ENCODE measurements at regions not wholly inside any gene's neighbourhood (a gene's known extent, or its start where the extent isn't known, plus 50 kb on each side); places are given as distances from the start of the nearest gene placed in this dataset.

- Histone ChIP-seq H3K4me3 (replicated peaks; ENCODE audit: insufficient read depth, low read length) (no peak overlapping the region), H3K27me3 (ENCODE audit: insufficient read depth, poor library complexity, severe bottlenecking) (no peaks in the 10 kb centered on the region), H3K27ac (replicated peaks) (no peak overlapping the region)
- no peak for DNase-seq (ENCODE audit: low read depth in 1 of 2, low spot score in 1 of 2)
- TF ChIP-seq POLR2AphosphoS5 (IDR thresholded peaks at IDR 0.05; ENCODE audit: low read depth) (no peak), GABPA (IDR thresholded peaks at IDR 0.05; ENCODE audit: low read depth) (no peak), SPI1 (IDR thresholded peaks at IDR 0.05; ENCODE audit: borderline replicate concordance, low read depth) (no peak)
- TF ChIP-seq, protein P1, sequence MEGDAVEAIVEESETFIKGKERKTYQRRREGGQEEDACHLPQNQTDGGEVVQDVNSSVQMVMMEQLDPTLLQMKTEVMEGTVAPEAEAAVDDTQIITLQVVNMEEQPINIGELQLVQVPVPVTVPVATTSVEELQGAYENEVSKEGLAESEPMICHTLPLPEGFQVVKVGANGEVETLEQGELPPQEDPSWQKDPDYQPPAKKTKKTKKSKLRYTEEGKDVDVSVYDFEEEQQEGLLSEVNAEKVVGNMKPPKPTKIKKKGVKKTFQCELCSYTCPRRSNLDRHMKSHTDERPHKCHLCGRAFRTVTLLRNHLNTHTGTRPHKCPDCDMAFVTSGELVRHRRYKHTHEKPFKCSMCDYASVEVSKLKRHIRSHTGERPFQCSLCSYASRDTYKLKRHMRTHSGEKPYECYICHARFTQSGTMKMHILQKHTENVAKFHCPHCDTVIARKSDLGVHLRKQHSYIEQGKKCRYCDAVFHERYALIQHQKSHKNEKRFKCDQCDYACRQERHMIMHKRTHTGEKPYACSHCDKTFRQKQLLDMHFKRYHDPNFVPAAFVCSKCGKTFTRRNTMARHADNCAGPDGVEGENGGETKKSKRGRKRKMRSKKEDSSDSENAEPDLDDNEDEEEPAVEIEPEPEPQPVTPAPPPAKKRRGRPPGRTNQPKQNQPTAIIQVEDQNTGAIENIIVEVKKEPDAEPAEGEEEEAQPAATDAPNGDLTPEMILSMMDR (IDR thresholded peaks at IDR 0.05; ENCODE audit: insufficient read depth, low read length) = no peak
- TF ChIP-seq, protein P2, sequence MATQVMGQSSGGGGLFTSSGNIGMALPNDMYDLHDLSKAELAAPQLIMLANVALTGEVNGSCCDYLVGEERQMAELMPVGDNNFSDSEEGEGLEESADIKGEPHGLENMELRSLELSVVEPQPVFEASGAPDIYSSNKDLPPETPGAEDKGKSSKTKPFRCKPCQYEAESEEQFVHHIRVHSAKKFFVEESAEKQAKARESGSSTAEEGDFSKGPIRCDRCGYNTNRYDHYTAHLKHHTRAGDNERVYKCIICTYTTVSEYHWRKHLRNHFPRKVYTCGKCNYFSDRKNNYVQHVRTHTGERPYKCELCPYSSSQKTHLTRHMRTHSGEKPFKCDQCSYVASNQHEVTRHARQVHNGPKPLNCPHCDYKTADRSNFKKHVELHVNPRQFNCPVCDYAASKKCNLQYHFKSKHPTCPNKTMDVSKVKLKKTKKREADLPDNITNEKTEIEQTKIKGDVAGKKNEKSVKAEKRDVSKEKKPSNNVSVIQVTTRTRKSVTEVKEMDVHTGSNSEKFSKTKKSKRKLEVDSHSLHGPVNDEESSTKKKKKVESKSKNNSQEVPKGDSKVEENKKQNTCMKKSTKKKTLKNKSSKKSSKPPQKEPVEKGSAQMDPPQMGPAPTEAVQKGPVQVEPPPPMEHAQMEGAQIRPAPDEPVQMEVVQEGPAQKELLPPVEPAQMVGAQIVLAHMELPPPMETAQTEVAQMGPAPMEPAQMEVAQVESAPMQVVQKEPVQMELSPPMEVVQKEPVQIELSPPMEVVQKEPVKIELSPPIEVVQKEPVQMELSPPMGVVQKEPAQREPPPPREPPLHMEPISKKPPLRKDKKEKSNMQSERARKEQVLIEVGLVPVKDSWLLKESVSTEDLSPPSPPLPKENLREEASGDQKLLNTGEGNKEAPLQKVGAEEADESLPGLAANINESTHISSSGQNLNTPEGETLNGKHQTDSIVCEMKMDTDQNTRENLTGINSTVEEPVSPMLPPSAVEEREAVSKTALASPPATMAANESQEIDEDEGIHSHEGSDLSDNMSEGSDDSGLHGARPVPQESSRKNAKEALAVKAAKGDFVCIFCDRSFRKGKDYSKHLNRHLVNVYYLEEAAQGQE (IDR thresholded peaks at IDR 0.05; ENCODE audit: insufficient replicate concordance, low read depth) = no peak
Measured at GRCh38 chr20:60792941-60793340, 459.1 kb upstream of the CDH4 start.

GRCh38 chr20:60794674-60795073 is 457.4 kb upstream of the CDH4 start:
- H3K27me3 ChIP-seq (ENCODE audit: insufficient read depth, poor library complexity, severe bottlenecking) = no peaks in the 10 kb centered on the region
- TF ChIP-seq POLR2AphosphoS5 (IDR thresholded peaks at IDR 0.05; ENCODE audit: low read depth) = no peak
- TF ChIP-seq GABPA (IDR thresholded peaks at IDR 0.05; ENCODE audit: low read depth) = no peak
- TF ChIP-seq SPI1 (IDR thresholded peaks at IDR 0.05; ENCODE audit: borderline replicate concordance, low read depth) = no peak
- TF ChIP-seq, protein P1 (IDR thresholded peaks at IDR 0.05; ENCODE audit: insufficient read depth, low read length) = no peak
- TF ChIP-seq, protein P2 (IDR thresholded peaks at IDR 0.05; ENCODE audit: insufficient replicate concordance, low read depth) = no peak
- DNase-seq (ENCODE audit: low read depth in 1 of 2, low spot score in 1 of 2) = no peak
- H3K4me3 ChIP-seq (replicated peaks; ENCODE audit: insufficient read depth, low read length) = no peak overlapping the region
- no peak overlapping the region for H3K27ac ChIP-seq (replicated peaks)

DNA sequence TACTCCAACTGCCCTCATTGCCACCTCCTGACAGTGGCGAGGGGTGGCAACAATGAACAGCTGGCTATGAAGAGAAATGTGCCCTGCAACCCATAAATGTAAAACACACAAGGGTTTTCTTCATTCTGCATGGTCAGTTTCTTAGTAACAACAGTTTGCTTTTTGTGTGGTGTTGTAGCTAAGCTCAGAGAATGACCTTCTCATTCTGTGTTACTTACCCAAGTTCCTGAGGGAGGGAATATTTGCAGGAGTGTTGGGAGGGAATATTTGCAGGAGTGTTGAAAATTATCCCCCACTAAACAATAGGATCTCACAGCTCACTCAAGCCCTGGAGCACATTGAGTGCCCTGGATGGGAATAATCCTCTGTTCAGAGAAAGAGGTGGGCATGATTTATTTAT is 456.4 kb upstream of the CDH4 start:
- no peaks in the 10 kb centered on the region for H3K27me3 ChIP-seq (ENCODE audit: insufficient read depth, poor library complexity, severe bottlenecking)
- H3K4me3 ChIP-seq (replicated peaks; ENCODE audit: insufficient read depth, low read length) = no peak overlapping the region
- no peak for DNase-seq (ENCODE audit: low read depth in 1 of 2, low spot score in 1 of 2)
- H3K27ac ChIP-seq (replicated peaks) = no peak overlapping the region
- TF ChIP-seq GABPA (IDR thresholded peaks at IDR 0.05; ENCODE audit: low read depth) (no peak), SPI1 (IDR thresholded peaks at IDR 0.05; ENCODE audit: borderline replicate concordance, low read depth) (no peak)
- TF ChIP-seq, protein P2 (IDR thresholded peaks at IDR 0.05; ENCODE audit: insufficient replicate concordance, low read depth) = no peak
- TF ChIP-seq, protein P1 (IDR thresholded peaks at IDR 0.05; ENCODE audit: insufficient read depth, low read length) = no peak

Data from HL-60 (cell line).